ENCODE measurements at regions not wholly inside any gene's neighbourhood (a gene's known extent, or its start where the extent isn't known, plus 50 kb on each side); places are given as distances from the start of the nearest gene placed in this dataset.
A peak's percentile ranks its signal among the peaks of the same experiment; 100 is the strongest.

GRCh38 chr2:217289907-217290280, 430.0 kb upstream of the TNP1 start:
- Mint-ChIP-seq H3K9me3 (ENCODE audit: unreplicated experiment) (no peaks in the 10 kb centered on the region), H3K4me1 (ENCODE audit: low read depth, unreplicated experiment) (peaks cover 8% of the 10 kb centered on the region), H3K4me3 (ENCODE audit: unreplicated experiment) (no peak overlapping the region), H3K27me3 (ENCODE audit: unreplicated experiment) (peaks cover 6% of the 10 kb centered on the region), H3K36me3 (ENCODE audit: unreplicated experiment) (peaks cover 10% of the 10 kb centered on the region), H3K27ac (ENCODE audit: unreplicated experiment) (peak overlapping the region; percentile 50)
- DNase-seq = no peak
- TF ChIP-seq CTCF (IDR thresholded peaks at IDR 0.05; ENCODE audit: partially characterized antibody, unreplicated experiment) = no peak

DNA sequence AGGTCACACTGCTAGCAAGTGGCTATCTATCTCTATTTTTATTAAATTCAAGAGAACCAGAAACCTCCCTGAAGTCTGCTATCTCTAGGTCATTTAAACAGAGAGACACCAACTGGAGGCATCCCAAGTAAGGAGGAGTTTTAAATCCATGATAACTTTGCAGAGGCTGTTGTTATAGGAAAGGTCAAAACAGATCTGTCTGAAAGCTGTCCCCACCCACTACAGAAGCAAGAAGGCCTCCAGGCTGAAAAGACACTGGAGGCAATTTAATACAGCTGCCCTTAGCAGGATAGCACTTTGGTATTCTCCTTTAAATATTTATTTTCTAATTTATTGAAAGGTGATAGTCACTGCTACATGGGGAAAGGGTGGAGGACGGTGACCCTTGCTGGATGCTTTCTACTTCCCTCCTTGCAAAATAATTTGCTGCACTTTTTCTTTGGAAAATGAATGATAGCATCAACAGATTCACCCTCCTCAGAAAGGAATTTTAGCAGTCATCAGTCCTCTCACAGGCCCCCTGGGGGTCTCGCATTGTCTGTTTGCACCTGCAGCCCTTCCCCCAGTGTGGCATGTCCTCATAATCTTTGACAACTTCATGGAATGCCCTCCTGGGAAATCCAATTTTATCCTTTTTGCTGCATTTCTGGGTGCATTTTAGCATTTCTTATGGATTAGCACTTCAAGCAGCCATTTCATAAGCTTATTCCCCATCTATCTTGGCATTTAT, 429.5 kb upstream of the TNP1 start:
- Mint-ChIP-seq H3K27me3 (ENCODE audit: unreplicated experiment) (peaks cover 6% of the 10 kb centered on the region), H3K36me3 (ENCODE audit: unreplicated experiment) (peaks cover 10% of the 10 kb centered on the region), H3K4me1 (ENCODE audit: low read depth, unreplicated experiment) (peaks cover 8% of the 10 kb centered on the region), H3K9me3 (ENCODE audit: unreplicated experiment) (no peaks in the 10 kb centered on the region), H3K27ac (ENCODE audit: unreplicated experiment) (peak overlapping the region; percentile 50), H3K4me3 (ENCODE audit: unreplicated experiment) (no peak overlapping the region)
- peak; percentile 56 for DNase-seq
- TF ChIP-seq CTCF (IDR thresholded peaks at IDR 0.05; ENCODE audit: partially characterized antibody, unreplicated experiment) = no peak

DNA sequence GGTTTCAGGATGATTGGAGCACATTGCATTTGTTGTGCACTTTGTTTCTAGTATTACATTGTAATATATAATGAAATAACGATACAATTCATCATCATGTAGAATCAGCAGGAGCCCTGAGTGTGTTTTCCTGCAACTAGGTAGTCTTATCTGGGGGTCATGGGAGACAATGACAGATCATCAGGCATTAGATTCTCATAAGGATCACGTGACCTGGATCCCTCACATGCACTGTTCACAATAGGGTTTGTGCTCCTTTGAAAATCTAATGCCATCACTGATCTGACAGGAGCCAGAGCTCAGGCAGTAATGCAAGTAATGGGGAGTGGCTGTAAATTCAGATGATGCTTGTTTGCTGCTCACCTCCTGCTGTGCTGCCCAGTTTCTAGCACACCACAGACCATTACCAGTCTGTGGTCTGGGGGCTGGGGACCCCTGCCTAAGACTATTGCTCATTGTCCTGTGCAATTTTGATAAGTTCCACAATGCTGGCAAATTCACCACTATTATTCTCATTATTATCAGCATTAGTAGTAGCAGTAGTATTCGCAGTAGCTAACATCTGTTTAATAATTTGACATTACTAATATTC, 428.7 kb upstream of the TNP1 start:
- no peak overlapping the region for H3K4me3 Mint-ChIP-seq (ENCODE audit: unreplicated experiment)
- DNase-seq = no peak
- peaks cover 10% of the 10 kb centered on the region for H3K36me3 Mint-ChIP-seq (ENCODE audit: unreplicated experiment)
- H3K27ac Mint-ChIP-seq (ENCODE audit: unreplicated experiment) = no peak overlapping the region
- peaks cover 7% of the 10 kb centered on the region for H3K27me3 Mint-ChIP-seq (ENCODE audit: unreplicated experiment)
- TF ChIP-seq CTCF (IDR thresholded peaks at IDR 0.05; ENCODE audit: partially characterized antibody, unreplicated experiment) = no peak
- no peaks in the 10 kb centered on the region for H3K9me3 Mint-ChIP-seq (ENCODE audit: unreplicated experiment)
- H3K4me1 Mint-ChIP-seq (ENCODE audit: low read depth, unreplicated experiment) = peaks cover 10% of the 10 kb centered on the region

- peaks cover 10% of the 10 kb centered on the region for H3K36me3 Mint-ChIP-seq (ENCODE audit: unreplicated experiment)
- H3K4me1 Mint-ChIP-seq (ENCODE audit: low read depth, unreplicated experiment) = peaks cover 13% of the 10 kb centered on the region
- H3K4me3 Mint-ChIP-seq (ENCODE audit: unreplicated experiment) = no peak overlapping the region
- H3K27me3 Mint-ChIP-seq (ENCODE audit: unreplicated experiment) = peaks cover 7% of the 10 kb centered on the region
- no peak for TF ChIP-seq CTCF (IDR thresholded peaks at IDR 0.05; ENCODE audit: partially characterized antibody, unreplicated experiment)
- no peak overlapping the region for H3K27ac Mint-ChIP-seq (ENCODE audit: unreplicated experiment)
- H3K9me3 Mint-ChIP-seq (ENCODE audit: unreplicated experiment) = no peaks in the 10 kb centered on the region
- DNase-seq = no peak
These were observed 427.0 kb upstream of the TNP1 start for GRCh38 chr2:217286833-217287232.

GRCh38 chr2:217285926-217286325, 426.1 kb upstream of the TNP1 start:
- H3K9me3 Mint-ChIP-seq (ENCODE audit: unreplicated experiment) = peaks cover 2% of the 10 kb centered on the region
- H3K27me3 Mint-ChIP-seq (ENCODE audit: unreplicated experiment) = peaks cover 7% of the 10 kb centered on the region
- no peak overlapping the region for H3K4me3 Mint-ChIP-seq (ENCODE audit: unreplicated experiment)
- no peak overlapping the region for H3K27ac Mint-ChIP-seq (ENCODE audit: unreplicated experiment)
- peaks cover 13% of the 10 kb centered on the region for H3K4me1 Mint-ChIP-seq (ENCODE audit: low read depth, unreplicated experiment)
- TF ChIP-seq CTCF (IDR thresholded peaks at IDR 0.05; ENCODE audit: partially characterized antibody, unreplicated experiment) = no peak
- DNase-seq = no peak
- peaks cover 10% of the 10 kb centered on the region for H3K36me3 Mint-ChIP-seq (ENCODE audit: unreplicated experiment)

All from glutamatergic neuron (in vitro differentiated cells).